AG04449 (cell line): ENCODE measurements at regions not wholly inside any gene's neighbourhood (a gene's known extent, or its start where the extent isn't known, plus 50 kb on each side); places are given as distances from the start of the nearest gene placed in this dataset.

ENCODE experiments used
- CTCF ChIA-PET: fragments of 350-600 bp; formaldehyde crosslinking; extraction: SDS; loops from one replicate; lab custom pipeline; 2021; ENCODE audit warnings: antibody characterized with exemption; lab: Yijun Ruan, JAX
- POLR2A ChIA-PET: fragments of 400-600, 350-600 bp; formaldehyde crosslinking; extraction: SDS; loops from one replicate; lab custom pipeline; 2020; ENCODE audit warnings: antibody characterized with exemption, inconsistent platforms; lab: Yijun Ruan, JAX
- DNase-seq: peaks from one replicate; pipeline ENCODE4 v3.0.0-alpha.2; 2010; ENCODE audit warnings: low read depth, low spot score
- H3K4me3 ChIP-seq: 2 replicates; pipeline ENCODE4 v1.5.1; 2011; ENCODE audit warnings: low read depth, mild to moderate bottlenecking, control low read depth, low read length
- TF ChIP-seq, protein P1 (sequence below): IDR thresholded peaks from one replicate; pipeline ENCODE4 v1.5.1; 2011; ENCODE audit warnings: mild to moderate bottlenecking, moderate library complexity, low read length, control low read depth, inconsistent platforms; ENCODE audit not compliant: insufficient read depth; ENCODE audit errors: missing control alignments

DNA sequence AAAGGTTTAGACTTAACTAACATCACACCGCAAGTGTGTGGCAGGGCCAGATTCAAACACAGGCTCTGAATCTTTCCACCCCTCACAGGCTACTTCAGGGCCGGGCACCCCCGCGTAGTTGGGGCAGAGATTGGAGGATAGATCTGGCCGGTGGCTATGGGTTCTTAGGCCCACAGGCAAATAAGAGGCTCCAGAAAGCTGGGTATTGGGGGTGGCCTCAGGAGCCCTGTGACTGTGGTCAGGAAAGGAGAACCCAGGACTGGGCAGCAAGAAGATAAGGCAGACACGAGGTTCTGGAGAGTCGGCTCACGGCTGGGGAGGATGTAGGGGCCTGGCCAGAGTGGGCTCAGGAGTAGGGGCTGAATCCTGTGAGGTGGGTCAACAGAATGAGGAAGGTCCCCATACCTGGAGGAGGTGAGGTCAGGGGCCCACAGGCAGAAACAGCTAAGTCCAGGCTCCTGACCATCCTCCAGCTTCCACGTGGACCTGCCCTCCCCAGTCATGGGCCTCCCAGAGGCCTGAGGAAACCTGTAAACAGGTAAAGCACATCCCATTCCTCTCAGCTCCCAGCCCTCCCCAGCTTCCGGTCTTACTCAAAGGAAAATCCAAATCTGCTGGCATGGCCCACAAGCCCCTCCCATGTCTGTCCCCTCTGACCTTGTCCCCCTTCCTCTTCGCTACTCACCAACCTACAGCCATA, 306.2 kb downstream of the MATN1 start:
- POLR2A ChIA-PET = no interaction called here
- CTCF ChIA-PET = interaction anchor here (1.1 kb wide), 1 partner anchor 332 kb away, joined by 3 read pairs; no protein-coding TSS in a partner anchor
- TF ChIP-seq, protein P1, sequence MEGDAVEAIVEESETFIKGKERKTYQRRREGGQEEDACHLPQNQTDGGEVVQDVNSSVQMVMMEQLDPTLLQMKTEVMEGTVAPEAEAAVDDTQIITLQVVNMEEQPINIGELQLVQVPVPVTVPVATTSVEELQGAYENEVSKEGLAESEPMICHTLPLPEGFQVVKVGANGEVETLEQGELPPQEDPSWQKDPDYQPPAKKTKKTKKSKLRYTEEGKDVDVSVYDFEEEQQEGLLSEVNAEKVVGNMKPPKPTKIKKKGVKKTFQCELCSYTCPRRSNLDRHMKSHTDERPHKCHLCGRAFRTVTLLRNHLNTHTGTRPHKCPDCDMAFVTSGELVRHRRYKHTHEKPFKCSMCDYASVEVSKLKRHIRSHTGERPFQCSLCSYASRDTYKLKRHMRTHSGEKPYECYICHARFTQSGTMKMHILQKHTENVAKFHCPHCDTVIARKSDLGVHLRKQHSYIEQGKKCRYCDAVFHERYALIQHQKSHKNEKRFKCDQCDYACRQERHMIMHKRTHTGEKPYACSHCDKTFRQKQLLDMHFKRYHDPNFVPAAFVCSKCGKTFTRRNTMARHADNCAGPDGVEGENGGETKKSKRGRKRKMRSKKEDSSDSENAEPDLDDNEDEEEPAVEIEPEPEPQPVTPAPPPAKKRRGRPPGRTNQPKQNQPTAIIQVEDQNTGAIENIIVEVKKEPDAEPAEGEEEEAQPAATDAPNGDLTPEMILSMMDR = no peak
- H3K4me3 ChIP-seq = no peak overlapping the region
- DNase-seq = no peak

DNA sequence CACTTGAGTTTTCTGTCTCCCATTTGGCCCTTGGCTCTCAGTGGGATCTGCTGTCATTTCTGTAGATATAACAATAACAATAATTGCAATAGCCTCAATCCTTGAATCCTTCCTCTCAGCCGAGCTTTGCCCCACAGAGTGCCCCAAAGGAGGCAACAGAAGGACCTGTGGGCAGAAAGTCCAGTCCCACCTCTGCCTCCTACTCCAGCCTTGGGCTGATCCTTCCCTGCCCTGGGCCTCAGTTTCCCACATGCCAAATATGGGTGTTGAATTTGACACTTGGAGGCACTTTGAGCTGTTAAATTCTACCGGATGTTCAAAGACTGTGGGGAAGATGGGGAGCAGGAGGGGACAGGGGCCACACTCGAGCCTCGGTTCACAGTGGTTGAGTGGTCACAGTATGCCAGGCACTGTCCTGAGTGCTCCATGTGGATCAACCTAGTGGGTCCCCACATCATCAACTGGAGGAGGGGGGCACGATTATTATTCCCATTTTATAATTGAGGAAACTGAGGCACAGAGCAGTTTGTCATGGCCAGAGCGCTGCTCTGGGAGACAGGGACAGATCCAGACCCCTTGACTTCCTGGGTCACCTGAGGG, 307.1 kb downstream of the MATN1 start:
- no peak for DNase-seq
- H3K4me3 ChIP-seq = no peak overlapping the region
- POLR2A ChIA-PET = no interaction called here
- CTCF ChIA-PET = interaction anchor here (1.1 to 1.7 kb wide), 2 partner anchors 36 to 331 kb away, joined by 3 to 4 read pairs; no protein-coding TSS in a partner anchor
- TF ChIP-seq, protein P1 = no peak

DNA sequence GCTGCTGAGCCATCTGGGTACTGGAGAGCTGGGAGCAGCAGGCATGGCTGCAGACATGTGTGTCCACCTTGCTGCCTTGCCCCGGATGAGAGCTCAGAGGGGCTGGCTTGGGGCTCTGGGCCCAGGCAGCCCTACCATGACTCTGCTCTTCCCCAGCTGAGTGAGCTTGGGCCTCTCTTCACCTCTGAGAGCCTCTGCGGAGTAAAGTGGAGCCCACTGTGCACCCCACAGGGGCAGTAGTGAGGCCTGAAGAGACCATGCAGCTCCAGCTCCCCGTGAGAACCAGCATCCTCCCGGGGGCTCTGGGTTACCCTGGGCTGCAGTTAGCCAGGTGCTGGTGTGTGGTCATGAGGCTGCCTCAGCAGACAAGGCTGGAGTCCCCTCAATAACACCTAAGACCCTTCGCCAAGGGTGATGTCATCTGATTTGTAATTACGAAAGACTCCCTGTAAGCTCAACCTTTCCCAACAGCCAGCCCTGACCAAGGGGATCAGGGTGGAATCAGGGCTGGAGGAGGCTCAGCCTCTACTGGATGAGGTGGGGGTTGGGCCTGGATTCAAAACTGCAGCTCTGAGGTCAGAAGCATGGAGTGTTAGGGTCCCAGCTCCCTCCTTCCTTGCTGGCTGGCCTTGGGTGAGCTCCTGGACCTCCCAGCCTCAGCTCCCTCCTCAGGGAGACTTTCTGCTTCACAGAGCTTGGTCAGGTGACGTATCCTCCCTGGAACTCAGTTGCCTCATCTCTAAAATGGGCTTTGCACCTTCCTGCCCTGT, 308.0 kb downstream of the MATN1 start:
- ChIA-PET CTCF (interaction anchor here (0.6 to 1.7 kb wide), 2 partner anchors 33 to 35 kb away, joined by 3 to 4 read pairs; no protein-coding TSS in a partner anchor), POLR2A (no interaction called here)
- TF ChIP-seq, protein P1 = no peak
- no peak for DNase-seq
- no peak overlapping the region for H3K4me3 ChIP-seq

DNA sequence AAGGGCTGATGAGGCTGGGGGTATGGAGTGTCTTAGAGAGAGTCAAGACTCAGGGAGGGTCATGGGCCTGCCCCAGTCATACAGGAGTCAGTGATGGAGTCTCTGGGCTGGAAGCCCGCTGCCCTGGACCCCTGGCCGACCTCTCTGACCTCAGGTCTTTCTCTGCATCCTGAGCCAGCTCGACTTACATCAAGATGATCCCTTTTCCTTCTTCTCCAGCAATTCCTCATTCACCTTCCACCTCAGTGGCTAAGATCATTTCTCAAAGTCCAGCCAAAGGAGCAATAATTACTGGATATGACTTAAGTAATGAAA, 308.6 kb downstream of the MATN1 start:
- no peak for DNase-seq
- no peak overlapping the region for H3K4me3 ChIP-seq
- TF ChIP-seq, protein P1 = no peak
- CTCF ChIA-PET = interaction anchor here (0.6 to 1.7 kb wide), 2 partner anchors 32 to 35 kb away, joined by 3 to 4 read pairs; no protein-coding TSS in a partner anchor
- POLR2A ChIA-PET = no interaction called here

DNA sequence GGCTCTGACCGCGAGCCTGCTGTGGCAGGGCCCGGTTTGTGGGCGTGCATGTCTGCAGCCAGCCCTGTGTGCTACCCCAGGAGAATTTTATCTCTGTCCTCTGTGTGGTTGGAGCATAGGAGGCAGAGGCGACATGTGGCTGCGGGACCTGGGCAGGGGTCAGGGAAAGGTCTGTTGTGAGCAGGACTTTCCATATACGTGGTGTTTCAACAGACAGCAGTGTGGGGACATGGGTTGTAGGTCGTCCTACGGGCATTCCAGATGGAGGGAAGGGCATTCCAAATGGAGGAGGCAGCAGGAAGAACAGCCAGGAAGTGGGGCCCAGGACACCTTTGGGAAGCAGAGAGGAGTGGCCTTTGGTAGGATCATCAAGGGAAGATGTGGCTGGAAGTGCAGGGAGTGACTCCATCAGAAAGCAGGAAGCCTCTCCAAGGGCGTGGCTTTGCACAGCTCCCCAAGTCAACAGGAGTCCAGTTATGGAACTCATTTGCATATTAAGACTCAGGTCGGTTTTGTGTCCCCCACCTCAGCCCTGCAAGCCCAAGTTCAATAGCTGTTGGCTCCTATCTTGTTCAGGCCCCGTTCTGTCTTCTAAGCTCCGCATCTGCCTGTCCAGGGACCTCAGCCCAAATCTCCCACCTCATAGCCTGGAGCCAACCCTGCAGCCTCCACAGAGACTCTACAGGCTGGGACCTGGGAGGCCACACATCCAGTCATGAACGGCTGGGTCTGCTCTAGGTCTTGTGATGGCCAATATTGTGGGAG, 309.1 kb downstream of the MATN1 start:
- CTCF ChIA-PET = interaction anchor here (0.6 to 1.7 kb wide), 2 partner anchors 31 to 34 kb away, joined by 3 to 4 read pairs; no protein-coding TSS in a partner anchor

More for the DNA sequence above, 309.1 kb downstream of the MATN1 start:
- DNase-seq = no peak
- TF ChIP-seq, protein P1 = no peak
- no peak overlapping the region for H3K4me3 ChIP-seq
- POLR2A ChIA-PET = no interaction called here
